ENCODE measurements at regions not wholly inside any gene's neighbourhood (a gene's known extent, or its start where the extent isn't known, plus 50 kb on each side); places are given as distances from the start of the nearest gene placed in this dataset.

- TF ChIP-seq CTCF (IDR thresholded peaks at IDR 0.05) (no peak), EZH2phosphoT487 (IDR thresholded peaks at IDR 0.05) (no peak), EZH2 (IDR thresholded peaks at IDR 0.05) (no peak)
Measured at GRCh38 chr6:121956782-121957181, 442.7 kb upstream of the HSF2 start.

All from neural progenitor cell (in vitro differentiated cells).